Common myeloid progenitor, CD34-positive (primary cell): ENCODE measurements at regions not wholly inside any gene's neighbourhood (a gene's known extent, or its start where the extent isn't known, plus 50 kb on each side); places are given as distances from the start of the nearest gene placed in this dataset.

ENCODE experiments used
- CTCF ChIA-PET: fragments of 350-600 bp; sonication (Branson Sonifier 250); formaldehyde crosslinking; loops from one replicate; lab custom pipeline; 2021; ENCODE audit warnings: antibody characterized with exemption; lab: Charles Lee
- POLR2A ChIA-PET: fragments of 350-600 bp; sonication (Branson Sonifier 250); formaldehyde crosslinking; loops from one replicate; lab custom pipeline; 2021; ENCODE audit warnings: antibody characterized with exemption; lab: Charles Lee
- DNase-seq, 3 donors: peaks; one replicate each; pipeline versions ENCODE4 v3.0.0 to v3.0.0-alpha.2; 2013
- H3K27ac ChIP-seq, 2 experiments: 1 replicate in 1 of 2; 2 replicates in 1 of 2; pipeline ENCODE4 v1.7.0; 2013; ENCODE audit warnings: inconsistent platforms in 2 of 2, low read length in 2 of 2, mild to moderate bottlenecking in 2 of 2, low read depth in 1 of 2, moderate library complexity in 1 of 2; ENCODE audit not compliant: severe bottlenecking in 2 of 2, insufficient read depth in 1 of 2, poor library complexity in 1 of 2
- H3K27me3 ChIP-seq, 5 experiments: replicated peaks in 2 of 5; 1 replicate in 3 of 5; 2 replicates in 2 of 5; pipeline versions ENCODE4 v1.6.1 to v1.7.0; 2013; ENCODE audit warnings: low read length in 4 of 5, mild to moderate bottlenecking in 2 of 5, moderate library complexity in 2 of 5, inconsistent platforms in 1 of 5; ENCODE audit not compliant: insufficient read depth in 5 of 5, control insufficient read depth in 4 of 5
- H3K36me3 ChIP-seq, 4 experiments: 1 replicate in 2 of 4; 2 replicates in 2 of 4; pipeline versions ENCODE4 v1.6.1 to v1.7.0; 2013; ENCODE audit warnings: low read length in 3 of 4, control low read depth in 1 of 4, mild to moderate bottlenecking in 1 of 4; ENCODE audit not compliant: control insufficient read depth in 4 of 4, insufficient read depth in 4 of 4
- H3K4me1 ChIP-seq, 4 experiments: 1 replicate in 3 of 4; 2 replicates in 1 of 4; pipeline versions ENCODE4 v1.6.1 to v1.7.1; 2013; ENCODE audit warnings: low read length in 3 of 4, mild to moderate bottlenecking in 3 of 4, control low read depth in 1 of 4, inconsistent platforms in 1 of 4, moderate library complexity in 1 of 4; ENCODE audit not compliant: control insufficient read depth in 4 of 4, insufficient read depth in 4 of 4; ENCODE audit errors: control extremely low read depth in 1 of 4
- H3K4me3 ChIP-seq, 7 experiments: 1 replicate in 4 of 7; 2 replicates in 3 of 7; pipeline versions ENCODE4 v1.5.1 to v1.7.0; 2013; ENCODE audit warnings: mild to moderate bottlenecking in 7 of 7, low read length in 6 of 7, moderate library complexity in 6 of 7, inconsistent platforms in 2 of 7, low read depth in 2 of 7, control low read depth in 1 of 7; ENCODE audit not compliant: insufficient read depth in 4 of 7, control insufficient read depth in 1 of 7; ENCODE audit errors: extremely low read depth in 1 of 7
- H3K9me3 ChIP-seq, 5 experiments: 1 replicate in 4 of 5; 2 replicates in 1 of 5; pipeline versions ENCODE4 v1.6.1 to v1.7.1; 2013; ENCODE audit warnings: low read length in 4 of 5, mild to moderate bottlenecking in 2 of 5, inconsistent platforms in 1 of 5, low read depth in 1 of 5, moderate library complexity in 1 of 5; ENCODE audit not compliant: control insufficient read depth in 4 of 5, insufficient read depth in 2 of 5; ENCODE audit errors: control extremely low read depth in 1 of 5
- WGBS: methylation state at CpG from one replicate; pipeline ENCODE4 v1.1.5; 2013; ENCODE audit not compliant: insufficient coverage; 5-methylcytosine and 5-hydroxymethylcytosine counted together

DNA sequence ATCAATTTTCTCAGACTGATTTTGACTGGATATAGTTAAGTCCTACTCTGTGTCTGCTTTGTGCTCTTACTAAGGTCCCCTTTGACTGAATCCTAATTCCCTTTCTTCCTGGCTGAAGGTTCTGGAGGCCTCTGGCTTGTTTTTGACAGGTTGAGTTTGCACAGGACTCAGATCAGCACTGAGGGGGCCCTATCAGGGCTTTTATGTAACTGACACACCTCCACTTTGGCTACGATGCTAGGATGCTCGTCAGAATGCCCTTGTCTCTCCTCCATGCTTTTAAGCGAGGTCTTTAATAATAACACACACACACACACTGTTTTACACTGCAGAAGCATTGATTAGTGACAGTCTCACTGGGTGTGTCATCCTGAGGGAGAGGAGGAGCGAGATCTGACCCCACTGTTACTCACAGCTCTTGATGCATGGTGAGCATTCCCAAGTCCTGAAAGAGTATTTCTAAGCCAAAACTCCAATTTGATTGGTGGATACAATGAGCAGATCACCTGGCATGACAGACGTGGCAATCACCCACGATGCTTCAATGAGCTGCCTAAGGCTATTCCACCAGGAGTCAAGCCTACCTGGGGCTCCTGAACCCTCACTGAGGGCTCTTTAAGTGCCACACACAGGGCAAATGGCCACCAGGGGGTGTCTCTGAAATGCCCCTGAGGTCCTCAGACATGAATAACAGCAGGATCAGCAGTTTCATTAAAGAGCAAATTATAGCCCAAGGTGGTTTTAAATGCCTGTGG, 130.4 kb upstream of the CPEB2 start:
- ChIA-PET CTCF (interaction anchor here (0.9 to 1.7 kb wide), 5 partner anchors 8 to 158 kb away, joined by 3 to 6 read pairs (median 4); no protein-coding TSS in a partner anchor), POLR2A (no interaction called here)
- WGBS, result 85% methylated on average over 5 of the region's 6 CpGs
- DNase-seq, result peak; percentile 54 to 72 (median 65)
- no peak overlapping the region for H3K27ac ChIP-seq
- no peaks in the 10 kb centered on the region for H3K9me3 ChIP-seq
- H3K27me3 ChIP-seq, result peaks cover 0 to 4% (median 0%) of the 10 kb centered on the region in 5 experiments
- no peaks in the 10 kb centered on the region for H3K36me3 ChIP-seq
- H3K4me1 ChIP-seq, result peaks cover 0 to 4% (median 3%) of the 10 kb centered on the region in 4 experiments
- no peak overlapping the region for H3K4me3 ChIP-seq

DNA sequence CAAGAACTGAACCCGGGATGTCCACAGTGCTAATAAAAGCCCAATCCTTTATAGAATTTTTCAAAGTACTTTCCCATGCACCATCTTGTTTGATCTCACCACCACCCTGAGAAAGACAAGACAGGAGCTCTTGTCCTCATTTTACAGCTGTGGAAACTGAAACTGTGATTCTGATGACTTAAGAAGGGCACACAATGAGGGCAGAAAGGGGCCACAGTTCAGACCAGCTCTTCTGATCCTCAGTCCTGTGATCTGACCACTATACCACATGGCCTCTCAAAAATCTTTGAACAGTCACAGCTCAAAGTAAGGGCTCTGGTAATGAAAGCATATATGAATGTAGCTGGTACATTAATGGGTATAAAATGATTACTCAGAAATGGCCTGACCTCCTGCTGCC, 127.3 kb upstream of the CPEB2 start:
- 100% methylated on average over 1 of the region's 1 CpG for WGBS
- POLR2A ChIA-PET, result no interaction called here
- no peaks in the 10 kb centered on the region for H3K36me3 ChIP-seq
- no peak overlapping the region for H3K27ac ChIP-seq
- CTCF ChIA-PET, result interaction anchor here (0.7 to 2.4 kb wide), 5 partner anchors 10 to 132 kb away, joined by 3 to 7 read pairs (median 3); no protein-coding TSS in a partner anchor
- H3K9me3 ChIP-seq, result no peaks in the 10 kb centered on the region
- H3K4me1 ChIP-seq, result peaks cover 0 to 18% (median 15%) of the 10 kb centered on the region in 4 experiments
- no peaks in the 10 kb centered on the region for H3K27me3 ChIP-seq
- no peak overlapping the region for H3K4me3 ChIP-seq
- no peak for DNase-seq

DNA sequence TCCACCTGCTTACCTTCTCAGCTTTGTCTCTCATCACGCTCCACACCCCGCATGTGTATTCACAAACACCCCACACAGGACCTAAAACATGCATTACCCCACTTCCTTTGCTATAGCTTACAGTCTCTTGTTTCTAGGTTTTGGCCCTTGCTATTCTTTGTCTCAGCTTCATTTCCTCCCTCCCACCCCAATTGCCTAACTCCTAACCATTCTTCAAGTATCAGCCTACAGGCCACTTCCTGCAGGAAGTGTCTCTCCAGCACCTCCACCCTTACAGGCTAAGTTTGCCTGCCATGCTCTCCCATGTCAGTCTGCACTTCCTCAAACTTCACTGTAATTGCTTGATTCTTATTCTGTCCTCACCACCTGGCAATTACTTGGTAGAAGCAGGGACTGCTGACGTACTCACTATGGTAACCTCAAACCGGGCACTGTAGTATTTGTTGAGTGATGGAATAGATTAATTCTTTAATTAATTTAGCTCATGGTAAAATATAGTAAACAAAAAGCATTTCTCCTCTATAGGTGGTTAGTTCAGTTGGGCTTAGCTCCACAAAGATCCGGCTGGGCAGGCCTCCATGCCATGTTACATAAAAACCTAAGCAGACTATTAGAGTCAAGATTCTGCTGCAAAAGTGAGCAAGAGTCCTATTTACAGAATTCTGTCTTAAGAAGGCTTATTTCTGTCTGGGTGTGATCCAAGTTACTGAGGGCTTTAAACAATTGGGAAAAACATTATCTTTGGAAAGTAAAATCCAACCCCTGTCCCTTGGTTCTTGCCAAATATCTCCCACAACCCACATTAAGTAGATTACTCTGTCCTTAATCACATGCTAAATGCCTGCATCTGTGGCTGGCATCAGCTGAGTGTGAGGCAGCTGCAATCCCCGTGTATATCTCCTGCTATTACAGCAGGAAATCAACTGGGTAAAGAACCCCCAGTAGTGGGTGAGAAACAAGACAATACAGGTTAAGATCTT, 124.7 kb upstream of the CPEB2 start:
- Histone ChIP-seq H3K27me3 (no peaks in the 10 kb centered on the region), H3K4me1 (peaks cover 0 to 18% (median 15%) of the 10 kb centered on the region in 4 experiments), H3K36me3 (no peaks in the 10 kb centered on the region), H3K27ac (no peak overlapping the region), H3K9me3 (no peaks in the 10 kb centered on the region), H3K4me3 (no peak overlapping the region)
- ChIA-PET CTCF (interaction anchor here (1.2 to 1.8 kb wide), 4 partner anchors 9 to 130 kb away, joined by 4 to 9 read pairs (median 4); no protein-coding TSS in a partner anchor), POLR2A (interaction anchor here (1.4 kb wide), 1 partner anchor 126 kb away, joined by 3 read pairs; no protein-coding TSS in a partner anchor)
- 5% methylated on average over 2 of the region's 6 CpGs for WGBS
- DNase-seq, result peak; percentile 77 to 90 (median 84)

DNA sequence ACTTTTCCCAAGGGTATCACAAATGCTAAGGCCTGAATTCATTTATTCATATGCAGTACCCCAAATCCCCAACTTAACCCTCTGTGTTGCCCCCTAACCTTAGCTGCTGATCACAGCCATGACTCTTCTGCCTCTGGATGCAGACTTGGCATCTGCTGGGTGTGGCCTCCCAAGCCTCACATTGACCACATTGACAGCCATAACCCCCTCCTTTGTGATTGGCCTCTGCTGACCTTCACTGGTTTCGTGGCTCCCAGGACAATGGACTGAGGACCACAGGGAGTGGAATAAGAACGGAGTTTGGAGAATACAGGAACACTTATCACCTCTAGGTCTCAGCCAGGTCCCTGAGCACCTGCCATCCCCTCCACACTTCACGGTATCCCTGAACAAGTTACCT, 123.6 kb upstream of the CPEB2 start:
- Histone ChIP-seq H3K27me3 (no peaks in the 10 kb centered on the region), H3K36me3 (no peaks in the 10 kb centered on the region), H3K4me1 (peaks cover 0 to 18% (median 15%) of the 10 kb centered on the region in 4 experiments), H3K4me3 (no peak overlapping the region), H3K9me3 (no peaks in the 10 kb centered on the region), H3K27ac (no peak overlapping the region)
- CTCF ChIA-PET, result no interaction called here
- DNase-seq, result no peak
- WGBS, result 89% methylated on average over 3 of the region's 3 CpGs
- POLR2A ChIA-PET, result no interaction called here

DNA sequence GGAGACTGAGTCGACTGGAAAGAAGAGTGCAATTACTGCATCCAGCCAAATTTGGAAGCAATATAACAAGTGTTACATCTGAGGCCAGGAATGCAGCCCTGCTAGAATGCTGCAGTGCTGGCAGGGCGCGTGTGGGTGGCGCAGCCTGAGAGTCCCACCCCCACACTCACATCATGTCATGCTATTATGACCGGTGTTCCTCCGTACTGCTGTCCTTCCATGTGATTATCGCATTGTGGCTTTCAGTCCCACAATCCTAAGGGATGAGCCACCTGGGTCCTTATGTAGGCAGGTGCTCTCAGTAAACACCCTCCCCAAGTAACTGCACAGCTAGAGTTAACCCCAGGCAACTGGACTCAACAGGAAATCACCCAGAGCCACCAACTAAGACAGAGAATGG, 122.6 kb upstream of the CPEB2 start:
- WGBS, result 100% methylated on average over 6 of the region's 7 CpGs
- ChIA-PET POLR2A (no interaction called here), CTCF (interaction anchor here (0.9 kb wide), 1 partner anchor 19 kb away, joined by 3 read pairs; no protein-coding TSS in a partner anchor)
- Histone ChIP-seq H3K9me3 (no peaks in the 10 kb centered on the region), H3K36me3 (no peaks in the 10 kb centered on the region), H3K4me1 (peaks cover 0 to 18% (median 15%) of the 10 kb centered on the region in 4 experiments), H3K27ac (no peak overlapping the region), H3K27me3 (no peaks in the 10 kb centered on the region), H3K4me3 (no peak overlapping the region)
- DNase-seq, result no peak

DNA sequence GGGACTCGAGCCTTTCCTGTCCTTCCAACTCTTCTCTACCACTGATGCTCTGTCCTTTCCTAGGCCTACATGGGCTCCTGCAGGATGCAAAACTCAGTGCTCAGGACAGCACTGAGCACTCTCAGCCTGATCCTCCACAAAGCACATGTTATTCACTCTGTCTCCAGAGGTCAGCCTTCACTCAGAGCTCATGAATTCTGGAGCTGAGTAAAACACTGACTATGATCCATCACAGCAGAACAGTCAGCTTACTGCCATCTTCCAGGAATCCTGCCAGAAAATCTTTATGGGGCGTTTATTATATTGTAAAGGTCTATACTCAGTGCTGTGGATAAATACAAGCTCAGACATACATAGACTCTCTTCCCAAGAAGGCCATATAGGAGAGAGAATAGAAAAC, 121.5 kb upstream of the CPEB2 start:
- Histone ChIP-seq H3K27me3 (no peaks in the 10 kb centered on the region), H3K9me3 (no peaks in the 10 kb centered on the region), H3K27ac (no peak overlapping the region), H3K4me3 (no peak overlapping the region), H3K4me1 (peaks cover 0 to 18% (median 15%) of the 10 kb centered on the region in 4 experiments), H3K36me3 (no peaks in the 10 kb centered on the region)
- ChIA-PET CTCF (interaction anchor here (1.2 to 1.6 kb wide), 2 partner anchors 11 to 23 kb away, joined by 3 read pairs; no protein-coding TSS in a partner anchor), POLR2A (no interaction called here)
- WGBS, result no CpG with 5 or more reads among the region's 2 CpGs
- no peak for DNase-seq
